ENCODE measurements at regions not wholly inside any gene's neighbourhood (a gene's known extent, or its start where the extent isn't known, plus 50 kb on each side); places are given as distances from the start of the nearest gene placed in this dataset.

GRCh38 chr2:180343528-180344345 lies 336.6 kb upstream of the CWC22 start:
- no peak overlapping the region for H3K4me3 ChIP-seq (replicated peaks in 1 of 2; ENCODE audit: low read depth in 1 of 2, low read length in 2 of 2)
- no peaks in the 10 kb centered on the region for H3K27me3 ChIP-seq (ENCODE audit: insufficient read depth, low read length)
- no peak for ATAC-seq
- no peaks in the 10 kb centered on the region for H3K9me2 ChIP-seq (ENCODE audit: insufficient read depth)
- no TSS peak for BruUV-seq (replicated peaks)
- no peak overlapping the region for H3K4me2 ChIP-seq (ENCODE audit: low read length)
- H3K36me3 ChIP-seq (ENCODE audit: control insufficient read depth in 1 of 2, insufficient read depth in 2 of 2, low read length in 2 of 2), result no peaks in the 10 kb centered on the region
- no peak for DNase-seq (ENCODE audit: low read depth, low spot score)
- RAD21 ChIA-PET (ENCODE audit: low non-redundant PET in 1 of 2, low total read pairs in 2 of 2, uncharacterized antibody in 2 of 2, unreplicated experiment in 2 of 2), result no interaction called here
- no peak for TF ChIP-seq TCF7L2 (IDR thresholded peaks at IDR 0.05; ENCODE audit: borderline replicate concordance, extremely low read depth, insufficient read depth, insufficient read length)
- no peak for TF ChIP-seq POLR2A (IDR thresholded peaks at IDR 0.05; ENCODE audit: borderline replicate concordance, extremely low read depth, insufficient read depth, insufficient read length)
- TF ChIP-seq ATF3 (IDR thresholded peaks at IDR 0.05), result no peak
- TF ChIP-seq JUND (IDR thresholded peaks at IDR 0.05), result no peak
- no peak for TF ChIP-seq SRF (IDR thresholded peaks at IDR 0.05; ENCODE audit: low read depth)
- TF ChIP-seq REST (IDR thresholded peaks at IDR 0.05; ENCODE audit: low read depth), result no peak
- no peak for TF ChIP-seq CEBPB (IDR thresholded peaks at IDR 0.05; ENCODE audit: low read depth)
- TF ChIP-seq YY1 (IDR thresholded peaks at IDR 0.05; ENCODE audit: extremely low read depth, insufficient replicate concordance, low read depth, low read length), result no peak
- TF ChIP-seq ZFX (IDR thresholded peaks at IDR 0.05), result no peak
- TF ChIP-seq ZBTB33 (IDR thresholded peaks at IDR 0.05; ENCODE audit: extremely low read depth, insufficient replicate concordance, low read length), result no peak
- TF ChIP-seq FOSL1 (IDR thresholded peaks at IDR 0.05; ENCODE audit: low read depth), result no peak
- TF ChIP-seq ZNF274 (IDR thresholded peaks at IDR 0.05; ENCODE audit: low read depth, low read length), result no peak
- no peak for TF ChIP-seq SP1 (IDR thresholded peaks at IDR 0.05; ENCODE audit: low read depth)
- no peak for TF ChIP-seq CBX3 (IDR thresholded peaks at IDR 0.05; ENCODE audit: low read depth)
- no peak for TF ChIP-seq EZH2 (IDR thresholded peaks at IDR 0.05)
- TF ChIP-seq POLR2AphosphoS5 (IDR thresholded peaks at IDR 0.05; ENCODE audit: low read depth, low read length), result no peak
- TF ChIP-seq ELF1 (IDR thresholded peaks at IDR 0.05; ENCODE audit: borderline replicate concordance, low read depth), result no peak
- TF ChIP-seq EZH2phosphoT487 (IDR thresholded peaks at IDR 0.05; ENCODE audit: borderline replicate concordance), result no peak
- no peak for TF ChIP-seq MAX (IDR thresholded peaks at IDR 0.05)
- TF ChIP-seq EGR1 (IDR thresholded peaks at IDR 0.05; ENCODE audit: low read depth), result no peak
- no peaks in the 10 kb centered on the region for H3K79me2 ChIP-seq (ENCODE audit: insufficient read depth, low read length)
- no peak overlapping the region for H2AFZ ChIP-seq (ENCODE audit: low read depth, low read length, poor library complexity, severe bottlenecking)
- no peaks in the 10 kb centered on the region for H3K9me3 ChIP-seq (ENCODE audit: control insufficient read depth in 1 of 2, insufficient read depth in 1 of 2, low read depth in 1 of 2, low read length in 2 of 2)
- H3K9ac ChIP-seq (ENCODE audit: low read length), result no peak overlapping the region
- H3K4me1 ChIP-seq (ENCODE audit: control insufficient read depth in 1 of 2, insufficient read depth in 2 of 2, low read length in 2 of 2), result no peaks in the 10 kb centered on the region
- H3K27ac ChIP-seq (ENCODE audit: low read depth, low read length), result no peak overlapping the region
- CTCF ChIA-PET, result no interaction called here
- no peaks in the 10 kb centered on the region for H4K20me1 ChIP-seq (ENCODE audit: insufficient read depth)
- POLR2A ChIA-PET, result no interaction called here
- intact Hi-C loops (cut with micrococcal nuclease), result no loop called here
